OCI-LY3 (cell line): ENCODE measurements at regions not wholly inside any gene's neighbourhood (a gene's known extent, or its start where the extent isn't known, plus 50 kb on each side); places are given as distances from the start of the nearest gene placed in this dataset.

Experiments
- H2AFZ ChIP-seq: fragments of 200-600, 300-600 bp; shearing (Covaris generic); 2 replicates; pipeline ENCODE4 v1.6.0; 2014; ENCODE audit warnings: antibody characterized with exemption, low read depth, low read length
- H3K27ac ChIP-seq: fragments of 200-600, 300-600 bp; sonication (generic); 2 replicates; pipeline ENCODE4 v1.5.1; 2014; ENCODE audit warnings: mild to moderate bottlenecking, low read length, moderate library complexity, mixed read lengths
- H3K27me3 ChIP-seq: fragments of 200-600, 300-600 bp; sonication (generic); 2 replicates; pipeline ENCODE4 v1.6.1; 2014; ENCODE audit warnings: low read depth, low read length, mixed read lengths
- H3K36me3 ChIP-seq: fragments of 200-600, 300-600 bp; sonication (generic); replicated peaks from 2 replicates; pipeline ENCODE3; 2014; ENCODE audit warnings: low read depth, low read length, mixed read lengths
- H3K4me1 ChIP-seq: fragments of 300-600, 200-600 bp; sonication (generic); 2 replicates; pipeline ENCODE4 v1.6.1; 2014; ENCODE audit warnings: low read length, mixed read lengths
- H3K4me2 ChIP-seq: fragments of 200-600, 300-600 bp; sonication (generic); 2 replicates; pipeline ENCODE4 v1.6.1; 2014; ENCODE audit warnings: low read length, mixed read lengths
- H3K4me3 ChIP-seq: fragments of 300-600, 200-600 bp; sonication (generic); 2 replicates; pipeline ENCODE4 v1.5.1; 2014; ENCODE audit warnings: antibody characterized with exemption, mild to moderate bottlenecking, low read length, moderate library complexity
- H3K79me2 ChIP-seq: fragments of 300-600, 200-600 bp; shearing (Covaris generic); 2 replicates; pipeline ENCODE4 v1.6.1; 2014; ENCODE audit warnings: mild to moderate bottlenecking, low read length, mixed read lengths
- H3K9ac ChIP-seq: fragments of 300-600, 200-600 bp; shearing (Covaris generic); 2 replicates; pipeline ENCODE4 v1.6.0; 2014; ENCODE audit warnings: mild to moderate bottlenecking, low read length, moderate library complexity
- H3K9me3 ChIP-seq: fragments of 200-600, 300-600 bp; shearing (Covaris generic); 2 replicates; pipeline ENCODE4 v1.6.1; 2014; ENCODE audit warnings: low read length, mixed read lengths; ENCODE audit not compliant: insufficient read depth
- H4K20me1 ChIP-seq: fragments of 200-600, 300-600 bp; sonication (generic); 2 replicates; pipeline ENCODE4 v1.6.1; 2016; ENCODE audit warnings: low read length, mixed read lengths; ENCODE audit not compliant: insufficient read depth
- EZH2phosphoT487 ChIP-seq: fragments of 200-600 bp; shearing (Covaris generic); IDR thresholded peaks from 2 replicates; pipeline ENCODE4 v1.6.1; 2018; ENCODE audit warnings: antibody characterized with exemption, mixed run types, low read depth
- TF ChIP-seq, protein P1 (sequence below): fragments of 200-600, 300-600 bp; sonication (generic); IDR thresholded peaks from 2 replicates; pipeline ENCODE4 v1.5.1; 2014; ENCODE audit warnings: antibody characterized with exemption, low read length, low read depth

DNA sequence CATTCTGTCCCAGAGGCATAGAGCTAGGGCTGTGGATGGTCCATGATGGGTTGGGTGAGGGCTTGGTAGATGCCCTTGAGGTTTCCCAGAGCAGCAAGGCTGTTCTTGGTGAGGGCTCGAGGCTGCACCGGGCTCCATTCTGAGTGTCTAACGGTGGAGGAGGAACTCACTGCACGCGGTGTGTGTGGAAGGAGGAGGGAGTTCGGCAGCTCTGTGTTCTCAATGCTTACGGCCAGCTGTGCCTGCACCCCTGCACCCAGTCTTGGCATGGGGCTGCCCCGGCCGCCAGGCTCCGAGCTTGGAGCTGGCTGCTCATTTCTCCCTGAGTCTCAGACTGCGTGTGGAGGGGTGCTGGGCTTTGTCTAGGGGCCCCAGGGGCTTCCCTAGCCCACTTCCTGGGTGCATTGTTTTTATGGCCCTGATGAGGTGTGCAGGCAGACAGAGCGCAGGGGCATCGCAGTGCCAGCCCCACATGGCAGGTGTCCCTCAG is 1247.1 kb downstream of the BRD1 start:
- no peaks in the 10 kb centered on the region for H4K20me1 ChIP-seq
- no peak overlapping the region for H2AFZ ChIP-seq
- no peaks in the 10 kb centered on the region for H3K4me1 ChIP-seq
- H3K4me3 ChIP-seq: no peak overlapping the region
- peaks cover 12% of the 10 kb centered on the region; the same call in 1 of the 2 replicates for H3K9me3 ChIP-seq
- H3K9ac ChIP-seq: no peak overlapping the region
- H3K79me2 ChIP-seq: no peaks in the 10 kb centered on the region
- no peak overlapping the region for H3K4me2 ChIP-seq
- H3K27me3 ChIP-seq: no peaks in the 10 kb centered on the region
- H3K36me3 ChIP-seq: no peaks in the 10 kb centered on the region
- TF ChIP-seq, protein P1, sequence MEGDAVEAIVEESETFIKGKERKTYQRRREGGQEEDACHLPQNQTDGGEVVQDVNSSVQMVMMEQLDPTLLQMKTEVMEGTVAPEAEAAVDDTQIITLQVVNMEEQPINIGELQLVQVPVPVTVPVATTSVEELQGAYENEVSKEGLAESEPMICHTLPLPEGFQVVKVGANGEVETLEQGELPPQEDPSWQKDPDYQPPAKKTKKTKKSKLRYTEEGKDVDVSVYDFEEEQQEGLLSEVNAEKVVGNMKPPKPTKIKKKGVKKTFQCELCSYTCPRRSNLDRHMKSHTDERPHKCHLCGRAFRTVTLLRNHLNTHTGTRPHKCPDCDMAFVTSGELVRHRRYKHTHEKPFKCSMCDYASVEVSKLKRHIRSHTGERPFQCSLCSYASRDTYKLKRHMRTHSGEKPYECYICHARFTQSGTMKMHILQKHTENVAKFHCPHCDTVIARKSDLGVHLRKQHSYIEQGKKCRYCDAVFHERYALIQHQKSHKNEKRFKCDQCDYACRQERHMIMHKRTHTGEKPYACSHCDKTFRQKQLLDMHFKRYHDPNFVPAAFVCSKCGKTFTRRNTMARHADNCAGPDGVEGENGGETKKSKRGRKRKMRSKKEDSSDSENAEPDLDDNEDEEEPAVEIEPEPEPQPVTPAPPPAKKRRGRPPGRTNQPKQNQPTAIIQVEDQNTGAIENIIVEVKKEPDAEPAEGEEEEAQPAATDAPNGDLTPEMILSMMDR: no peak
- no peak for TF ChIP-seq EZH2phosphoT487
- H3K27ac ChIP-seq: no peak overlapping the region

DNA sequence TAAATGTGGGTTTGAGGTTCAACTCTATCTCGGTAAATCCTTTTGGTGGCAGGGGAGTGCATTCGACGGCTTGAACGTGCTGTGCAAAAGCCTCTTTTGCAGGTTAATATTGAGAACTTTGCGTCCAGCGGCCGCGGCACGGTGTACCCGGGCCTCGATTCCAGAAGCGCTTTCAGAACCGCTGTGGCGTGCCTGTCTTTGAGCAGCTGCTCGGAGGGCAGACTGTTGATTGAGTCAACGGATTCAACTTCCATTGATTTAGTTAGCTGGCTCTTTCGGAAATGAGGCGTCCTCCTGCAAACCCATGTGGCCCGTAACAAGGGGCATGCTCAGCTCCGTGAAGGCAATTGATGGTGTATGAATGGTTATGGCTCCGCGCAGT is 1247.8 kb downstream of the BRD1 start:
- no peak for TF ChIP-seq EZH2phosphoT487
- TF ChIP-seq, protein P1: no peak
- Histone ChIP-seq H2AFZ (no peak overlapping the region), H3K27ac (no peak overlapping the region), H3K9ac (no peak overlapping the region), H3K36me3 (no peaks in the 10 kb centered on the region), H3K4me2 (no peak overlapping the region), H3K4me3 (no peak overlapping the region), H3K4me1 (no peaks in the 10 kb centered on the region), H3K27me3 (no peaks in the 10 kb centered on the region), H4K20me1 (no peaks in the 10 kb centered on the region), H3K9me3 (peaks cover 6% of the 10 kb centered on the region; the same call in 1 of the 2 replicates), H3K79me2 (no peaks in the 10 kb centered on the region)

DNA sequence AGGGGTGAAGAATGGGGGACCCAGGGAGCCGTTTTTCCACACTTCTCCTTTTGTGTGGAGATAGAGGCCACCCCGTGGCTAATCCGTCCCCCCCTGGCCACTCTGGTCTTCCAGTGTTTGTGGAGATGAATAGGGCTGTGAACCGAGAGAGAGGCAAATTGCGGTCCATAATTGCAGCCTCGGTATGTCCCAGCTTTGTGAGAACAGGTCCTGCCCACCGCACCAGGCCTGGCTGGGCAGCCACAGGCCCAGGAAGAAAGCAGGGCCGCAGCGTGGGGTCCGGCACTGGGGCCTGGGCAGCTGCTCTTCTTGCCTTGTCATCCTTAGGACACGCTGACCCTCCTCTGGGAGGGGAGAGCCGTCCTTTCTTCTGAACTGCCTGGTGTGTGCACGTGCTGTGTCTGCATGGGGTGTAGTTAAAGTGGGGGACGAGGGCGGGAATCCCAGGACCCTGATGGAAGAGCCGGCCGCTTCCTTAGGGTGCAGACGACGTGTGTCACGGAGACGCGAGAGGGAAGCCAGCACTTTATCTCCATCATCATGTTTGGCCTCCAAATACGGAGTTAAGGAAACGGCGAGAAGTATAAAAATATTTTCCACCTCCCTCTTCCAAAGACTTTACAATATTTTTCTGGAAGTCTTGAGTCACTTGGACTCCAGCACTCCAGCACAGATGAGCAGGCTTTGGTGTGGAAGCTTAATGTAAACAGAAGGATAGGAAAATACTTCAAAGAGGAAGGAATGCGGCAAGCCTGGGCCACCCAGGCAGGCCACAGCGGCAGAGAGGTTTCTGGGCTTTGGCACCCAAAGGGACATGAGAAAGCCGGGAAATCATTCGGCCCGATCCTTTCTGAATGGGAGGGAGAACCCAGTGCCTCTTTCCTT is 1248.4 kb downstream of the BRD1 start:
- H3K9me3 ChIP-seq: 0 out of 2 replicates have a peak, but pooled peaks cover under 1% of the 10 kb centered on the region
- no peak overlapping the region for H3K9ac ChIP-seq
- H3K27me3 ChIP-seq: no peaks in the 10 kb centered on the region
- H3K4me3 ChIP-seq: no peak overlapping the region
- H3K4me1 ChIP-seq: peaks cover 4% of the 10 kb centered on the region; the same call in 1 of the 2 replicates
- no peaks in the 10 kb centered on the region for H4K20me1 ChIP-seq
- H3K4me2 ChIP-seq: no peak overlapping the region
- no peaks in the 10 kb centered on the region for H3K36me3 ChIP-seq
- no peak overlapping the region for H3K27ac ChIP-seq
- H3K79me2 ChIP-seq: no peaks in the 10 kb centered on the region
- no peak overlapping the region for H2AFZ ChIP-seq
- TF ChIP-seq EZH2phosphoT487: no peak

DNA sequence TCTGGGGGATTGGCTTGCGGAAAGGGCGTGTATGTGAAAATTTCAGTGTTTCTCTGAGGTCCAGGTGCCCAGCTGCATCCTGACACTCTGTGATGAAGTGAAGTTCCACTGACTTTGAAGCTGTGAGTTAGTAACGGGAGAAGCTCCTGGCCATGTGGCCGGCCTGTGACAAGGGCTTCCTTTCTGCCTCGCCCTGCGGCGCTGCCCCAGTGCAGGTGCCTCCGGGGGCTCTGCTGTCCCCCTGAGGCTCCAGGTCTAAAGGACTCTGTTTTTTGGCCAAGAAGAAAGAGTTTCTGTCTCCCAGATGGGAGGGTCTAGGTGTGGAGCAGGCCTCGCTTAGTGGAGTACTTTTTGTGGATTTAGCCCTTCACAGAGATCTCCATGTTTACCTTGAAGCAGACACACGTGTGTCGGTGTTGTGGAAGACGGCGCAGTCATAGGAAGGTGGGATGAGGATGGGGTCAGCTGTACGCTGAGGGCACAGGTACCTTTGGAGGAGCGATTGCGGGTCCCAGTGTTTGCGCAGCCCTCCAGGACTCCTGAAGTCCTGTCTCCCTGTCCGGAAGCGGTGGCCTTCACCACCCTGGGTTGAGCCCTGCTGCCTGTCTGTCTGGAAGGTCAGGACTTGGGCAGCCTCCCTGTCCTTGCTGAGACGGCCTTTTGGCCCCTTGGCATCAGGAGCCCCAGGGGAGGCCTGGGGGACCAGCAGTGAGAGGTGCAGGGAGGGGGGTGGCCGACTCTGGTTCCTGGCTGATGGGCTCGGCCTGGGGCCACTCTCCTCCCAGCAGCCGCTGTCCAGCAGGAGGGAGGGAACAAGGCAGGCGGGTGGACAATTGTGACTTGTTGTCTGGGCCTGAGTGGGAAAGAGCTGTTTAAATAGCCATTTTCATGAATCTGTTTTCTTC is 1249.3 kb downstream of the BRD1 start:
- H3K36me3 ChIP-seq: no peaks in the 10 kb centered on the region
- H4K20me1 ChIP-seq: no peaks in the 10 kb centered on the region
- no peak overlapping the region for H3K27ac ChIP-seq
- no peak overlapping the region for H3K4me2 ChIP-seq
- TF ChIP-seq, protein P1: no peak
- no peak for TF ChIP-seq EZH2phosphoT487
- H2AFZ ChIP-seq: no peak overlapping the region
- H3K27me3 ChIP-seq: no peaks in the 10 kb centered on the region
- no peak overlapping the region for H3K4me3 ChIP-seq
- no peaks in the 10 kb centered on the region for H3K9me3 ChIP-seq
- peaks cover 12% of the 10 kb centered on the region; the same call in 1 of the 2 replicates for H3K4me1 ChIP-seq
- no peaks in the 10 kb centered on the region for H3K79me2 ChIP-seq
- H3K9ac ChIP-seq: no peak overlapping the region
